ENCODE measurements at regions not wholly inside any gene's neighbourhood (a gene's known extent, or its start where the extent isn't known, plus 50 kb on each side); places are given as distances from the start of the nearest gene placed in this dataset.

GRCh38 chrX:97704881-97705280 is 821.2 kb downstream of the RPA4 start:
- no peak overlapping the region for H3K4ac ChIP-seq (ENCODE audit: low read depth, low read length)
- no peak overlapping the region for H2BK5ac ChIP-seq (ENCODE audit: insufficient read length, low read length)
- no peak overlapping the region for H3K18ac ChIP-seq (ENCODE audit: insufficient read length, low read depth, low read length)
- H4K91ac ChIP-seq (ENCODE audit: insufficient read length, low read depth, low read length) = no peak overlapping the region
- no peaks in the 10 kb centered on the region for H3K9me3 ChIP-seq (ENCODE audit: control insufficient read depth, low read depth, low read length)
- H2BK12ac ChIP-seq (ENCODE audit: insufficient read length, low read depth, low read length) = no peak overlapping the region
- H3K9ac ChIP-seq (ENCODE audit: extremely low read depth, insufficient read length, low read length) = no peak overlapping the region
- no peaks in the 10 kb centered on the region for H3K79me2 ChIP-seq (ENCODE audit: insufficient read depth, low read length)
- no peak overlapping the region for H2BK15ac ChIP-seq (ENCODE audit: low read depth, low read length)
- no peaks in the 10 kb centered on the region for H3K4me1 ChIP-seq (ENCODE audit: insufficient read depth, low read length)
- H3K79me1 ChIP-seq (ENCODE audit: insufficient read depth, low read depth, low read length, poor library complexity, severe bottlenecking) = no peaks in the 10 kb centered on the region
- no peak overlapping the region for H2AK5ac ChIP-seq (ENCODE audit: insufficient read length, low read length)
- peaks cover 0 to 4% (median 0%) of the 10 kb centered on the region in 3 experiments; a peak in 3 of 7 replicates for H3K36me3 Mint-ChIP-seq (ENCODE audit: insufficient read depth in 1 of 3, low read depth in 3 of 3)
- H3T11ph ChIP-seq (ENCODE audit: low read length) = no peak overlapping the region
- no peak overlapping the region for H3K27ac ChIP-seq (ENCODE audit: insufficient read length, low read depth, low read length)
- WGBS (ENCODE audit: extremely low coverage, insufficient read length, low lambda C conversion rate) = no CpG with 5 or more reads among the region's 1 CpG
- no peaks in the 10 kb centered on the region for H3K23me2 ChIP-seq (ENCODE audit: insufficient read length, low read depth, low read length, poor library complexity, severe bottlenecking)
- no peak overlapping the region for H3K27ac Mint-ChIP-seq
- H2BK120ac ChIP-seq (ENCODE audit: low read depth, low read length, poor library complexity, severe bottlenecking) = no peak overlapping the region
- no peak overlapping the region for H3K4me2 ChIP-seq (ENCODE audit: insufficient read depth, insufficient read length, low read length)
- no peak overlapping the region for H3K23ac ChIP-seq (ENCODE audit: insufficient read length, low read depth, low read length)
- H3K9me3 Mint-ChIP-seq = no peaks in the 10 kb centered on the region; a peak in 1 of 5 replicates
- H3K4me3 Mint-ChIP-seq = no peak overlapping the region
- no peak overlapping the region for H3K14ac ChIP-seq (ENCODE audit: insufficient read depth, low read length)
- H4K8ac ChIP-seq (replicated peaks; ENCODE audit: insufficient read length, low read depth, low read length) = no peak overlapping the region
- no peak overlapping the region for H2BK20ac ChIP-seq (ENCODE audit: low read depth, low read length, poor library complexity, severe bottlenecking)
- H3K27me3 ChIP-seq (ENCODE audit: insufficient read depth, low read length) = no peaks in the 10 kb centered on the region
- DNase-seq = no peak
- H4K20me1 ChIP-seq (ENCODE audit: control insufficient read depth, insufficient read depth, insufficient read length) = no peaks in the 10 kb centered on the region
- TF ChIP-seq CTCF (conservative IDR thresholded peaks at IDR 0.05) = no peak
- no peak overlapping the region for H3K56ac ChIP-seq (ENCODE audit: insufficient read length, low read depth, low read length)
- no peak overlapping the region for H2AFZ ChIP-seq (ENCODE audit: low read length)
- peaks cover 7 to 9% of the 10 kb centered on the region in 2 experiments; a peak in 3 of 4 replicates for H3K4me1 Mint-ChIP-seq
- no peaks in the 10 kb centered on the region for H3K27me3 Mint-ChIP-seq (ENCODE audit: low read depth)
- no peak overlapping the region for H4K5ac ChIP-seq (ENCODE audit: insufficient read length, low read depth, low read length)

Data from H9 (cell line).